22Rv1 (cell line): ENCODE measurements at regions not wholly inside any gene's neighbourhood (a gene's known extent, or its start where the extent isn't known, plus 50 kb on each side); places are given as distances from the start of the nearest gene placed in this dataset.

Experiments
- CTCF ChIP-seq: fragments of 450-650 bp; IDR thresholded peaks from 2 replicates; pipeline ENCODE4 v1.5.1; 2017; ENCODE audit warnings: mild to moderate bottlenecking
- ZFX ChIP-seq: fragments of 450-650 bp; IDR thresholded peaks from 2 replicates; pipeline ENCODE4 v1.6.1; 2017; ENCODE audit warnings: antibody characterized with exemption, borderline replicate concordance

GRCh38 chr17:34131386-34131785 is 123.7 kb upstream of the CCL2 start:
- TF ChIP-seq CTCF (no peak), ZFX (no peak)
